Fibroblast of skin of right biceps (primary cell): ENCODE measurements at regions not wholly inside any gene's neighbourhood (a gene's known extent, or its start where the extent isn't known, plus 50 kb on each side); places are given as distances from the start of the nearest gene placed in this dataset.
"Not testable (repeated sequence)": the region's sequence is repeated elsewhere in the genome, so short reads cannot be mapped to it uniquely, and the experiment has no call there.

Source experiments
- DNase-seq: peaks from one replicate; pipeline ENCODE4 v3.0.0-alpha.2; 2013

DNA sequence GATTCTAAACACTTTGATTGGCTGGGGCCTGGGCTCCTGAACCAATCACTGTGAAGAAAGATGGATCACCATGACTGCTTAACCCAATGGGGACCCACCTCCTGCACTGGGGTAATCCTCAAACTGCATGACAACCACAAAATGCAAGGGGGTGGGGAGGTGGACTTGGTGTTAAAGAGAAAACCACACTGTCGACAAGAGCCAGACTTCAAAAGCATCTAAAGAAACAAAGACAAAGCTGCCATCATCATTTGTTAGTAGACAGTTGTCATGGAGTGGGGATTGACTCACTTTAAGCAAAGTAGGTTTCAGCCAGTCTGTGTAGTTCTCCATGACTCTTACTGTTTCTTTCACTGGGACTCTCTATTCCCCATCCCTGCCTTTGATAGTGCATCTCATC lies 433.8 kb downstream of the PLPP3 start:
- DNase-seq = peak; percentile 20

DNA sequence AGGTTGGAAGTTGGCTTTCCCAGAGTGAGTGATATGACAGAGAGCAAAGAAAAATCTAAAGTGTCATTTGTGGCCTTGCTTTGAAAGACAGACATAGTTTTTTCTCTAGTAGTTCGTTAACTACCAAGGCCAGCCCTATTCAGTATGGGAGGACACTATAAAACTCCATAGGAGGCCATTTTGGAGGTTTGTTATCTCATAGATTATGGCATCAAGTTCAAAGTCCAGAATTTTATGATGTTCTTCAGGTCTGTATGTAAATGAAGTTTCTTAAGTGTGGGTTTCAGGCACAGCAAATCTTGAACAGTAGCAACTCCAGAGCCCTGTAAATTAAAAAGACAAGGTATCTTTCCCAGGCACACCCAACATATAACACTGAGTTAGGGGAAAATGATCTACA lies 437.1 kb downstream of the PLPP3 start:
- no peak for DNase-seq

DNA sequence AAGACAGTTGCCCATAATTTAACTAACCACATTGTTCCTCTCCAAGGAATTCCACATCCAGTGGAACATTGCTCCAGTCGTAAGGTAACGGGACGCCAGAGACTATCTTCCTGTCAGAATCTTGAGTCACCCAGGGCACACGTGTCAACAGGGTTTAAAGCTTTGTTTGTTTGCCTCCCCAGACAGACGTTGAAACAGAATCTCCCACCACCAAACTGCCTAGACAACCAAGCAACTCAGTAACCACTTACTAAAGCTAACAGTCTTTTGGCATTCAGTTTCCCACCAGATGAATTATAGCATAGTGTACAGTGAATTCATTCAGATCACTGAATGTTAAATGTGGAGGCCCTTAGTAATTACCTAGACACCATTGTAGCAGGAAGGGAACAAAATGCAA lies 439.5 kb downstream of the PLPP3 start:
- DNase-seq = peak; percentile 44

DNA sequence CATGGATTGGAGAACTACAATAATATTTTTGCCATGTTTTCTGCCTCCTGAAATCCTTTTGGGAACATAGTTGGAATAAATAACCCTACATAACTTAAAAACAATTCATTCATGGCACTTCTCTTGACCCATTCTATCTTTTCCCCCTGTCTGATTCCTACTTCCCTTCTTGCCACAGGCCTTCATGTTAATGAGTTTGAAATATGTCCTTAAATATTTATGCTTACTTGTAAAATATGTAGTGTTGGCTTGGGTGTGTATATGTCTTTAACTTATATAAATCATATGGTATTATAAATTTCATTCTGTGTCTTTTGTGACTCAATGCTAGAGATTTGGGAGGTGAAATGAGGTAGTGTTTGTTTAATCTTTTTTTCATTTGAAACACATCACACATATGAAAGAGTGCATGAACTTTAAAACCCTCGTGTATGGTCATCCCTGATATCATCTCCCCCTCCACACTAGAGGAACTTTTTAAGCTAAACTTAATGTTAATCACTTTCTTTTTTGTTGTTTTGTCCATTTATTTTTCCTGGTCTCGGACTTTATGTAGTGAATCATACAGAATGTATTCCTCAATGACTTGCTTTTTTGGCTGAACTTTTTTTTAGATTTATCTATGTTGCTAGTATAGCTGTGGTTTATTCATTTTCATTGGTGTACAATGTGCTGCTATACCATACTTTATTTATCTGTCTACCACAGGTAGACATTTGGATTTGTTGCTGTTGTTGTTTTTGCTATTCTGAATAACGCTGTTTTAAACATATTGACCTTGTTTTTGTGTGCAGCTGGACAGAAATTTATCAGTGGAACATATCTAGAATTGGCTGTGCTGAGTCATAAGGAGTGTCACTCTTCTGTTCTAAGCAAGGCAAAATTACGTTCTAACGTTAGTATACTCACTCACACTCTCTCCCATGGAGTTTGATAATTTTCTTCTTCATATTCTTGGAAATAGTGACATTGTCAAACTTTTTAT lies 441.6 kb downstream of the PLPP3 start:
- DNase-seq = peak; percentile 60

DNA sequence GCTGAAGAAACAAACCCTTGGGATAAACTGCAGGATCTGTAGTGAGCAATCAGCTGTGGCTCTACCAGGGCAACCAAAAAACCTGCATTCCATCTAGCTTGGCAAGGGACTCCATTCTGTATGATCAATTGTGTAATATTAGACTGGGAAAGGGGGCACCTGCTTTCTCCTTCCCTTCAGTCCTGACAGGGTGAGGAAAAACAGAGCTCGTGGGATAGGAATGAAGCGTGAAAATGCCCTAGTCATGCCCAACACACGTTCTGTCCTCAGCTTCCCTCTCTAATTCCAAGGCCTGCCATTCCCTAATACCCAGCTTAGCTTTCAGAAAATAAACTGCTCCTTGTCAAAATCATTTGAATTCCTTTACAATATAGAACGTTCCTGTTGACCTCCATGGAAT lies 442.3 kb downstream of the PLPP3 start:
- DNase-seq = no peak

DNA sequence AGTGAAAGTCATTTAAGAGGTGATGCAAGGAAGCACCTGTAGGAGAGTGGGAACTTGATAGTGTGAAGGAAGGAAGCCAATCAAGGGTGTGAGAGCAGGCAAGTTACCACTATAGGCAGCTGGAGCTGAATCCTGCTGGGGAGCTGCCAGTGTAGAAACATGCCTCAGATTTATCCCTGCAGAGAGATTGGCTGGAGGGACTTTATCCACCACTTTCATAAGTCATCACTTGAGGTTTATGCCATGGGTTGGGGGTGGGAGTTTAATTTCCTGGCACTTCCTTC lies 443.6 kb downstream of the PLPP3 start:
- no peak for DNase-seq

DNA sequence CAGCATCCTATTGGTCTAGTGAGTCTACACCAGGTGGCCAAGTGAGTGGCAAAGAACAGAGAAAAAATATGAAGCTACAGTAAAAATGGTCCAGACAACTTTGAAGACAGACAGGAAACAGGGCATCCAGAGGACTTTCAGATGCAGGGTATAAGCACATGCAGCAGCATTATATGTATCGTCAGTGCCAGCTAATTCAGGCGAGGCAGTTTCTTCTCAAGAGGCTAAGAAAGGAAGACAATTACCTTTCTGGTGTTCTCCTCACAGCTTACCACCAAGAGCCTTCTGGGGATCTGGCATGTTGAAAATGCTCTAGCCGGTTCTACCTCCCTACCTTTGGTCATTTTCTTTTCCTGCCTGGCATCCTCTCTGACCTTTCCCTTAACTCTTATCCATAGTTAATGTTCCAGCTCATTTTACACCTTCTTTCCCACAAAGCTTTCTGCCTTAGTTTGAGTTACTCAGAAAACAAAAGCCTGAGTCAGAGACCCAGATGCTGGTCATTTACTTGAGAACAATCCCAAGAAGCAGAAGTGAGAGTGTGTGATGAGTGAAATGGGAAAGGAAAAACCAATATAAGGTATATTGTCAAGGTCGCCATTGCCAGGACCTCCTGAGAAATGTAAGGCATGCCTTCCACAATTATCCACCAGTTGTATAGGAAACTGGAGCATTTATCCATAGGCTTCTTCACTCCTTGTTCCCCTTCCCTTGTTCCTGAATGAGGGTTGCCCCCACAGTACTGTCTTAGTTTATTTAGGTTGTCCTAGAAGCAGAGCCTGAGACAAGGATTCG lies 444.1 kb downstream of the PLPP3 start:
- no peak for DNase-seq

DNA sequence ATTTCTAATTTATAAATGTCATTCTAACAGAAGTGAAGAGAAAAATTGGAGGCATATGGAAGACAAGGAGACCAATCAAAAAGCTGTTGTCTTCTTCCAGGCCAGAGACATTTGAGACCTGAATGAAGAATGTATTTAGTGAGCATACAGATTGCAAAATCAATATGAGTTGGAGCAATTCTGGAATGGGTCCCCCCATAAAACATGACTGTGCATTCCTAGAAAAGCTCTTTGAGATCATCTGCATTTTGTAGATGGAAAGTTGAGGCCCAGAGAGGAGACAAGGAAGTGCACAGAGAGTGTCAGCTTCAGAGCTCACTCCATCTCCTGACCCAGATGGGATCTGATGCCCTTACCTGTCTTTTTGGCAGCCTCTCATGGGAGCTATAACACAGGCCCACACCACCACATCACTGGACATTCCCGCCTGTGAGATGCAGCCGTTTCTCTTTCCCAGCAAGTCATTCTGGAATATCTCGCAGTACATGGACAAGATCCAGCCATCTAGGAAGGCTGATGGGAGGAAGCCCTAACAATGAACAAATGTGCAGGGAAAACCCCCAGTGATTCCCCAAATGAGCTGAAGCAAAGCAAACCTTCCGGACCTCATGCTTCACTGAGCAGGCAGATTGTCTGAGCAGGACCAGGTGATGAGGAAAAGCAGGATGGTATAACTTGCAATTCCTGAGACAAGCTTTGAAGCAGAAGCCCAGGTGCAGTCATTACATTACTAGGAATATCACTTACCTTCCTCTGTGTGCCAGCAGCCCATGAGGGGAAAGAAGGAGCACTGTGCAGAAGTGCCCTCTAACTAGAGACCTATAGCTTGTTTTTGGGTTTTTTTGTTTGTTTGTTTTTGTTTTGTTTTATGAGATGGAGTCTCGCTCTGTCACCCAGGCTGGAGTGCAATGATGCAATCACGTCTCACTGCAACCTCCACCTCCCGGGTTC lies 445.6 kb downstream of the PLPP3 start:
- DNase-seq = no peak

DNA sequence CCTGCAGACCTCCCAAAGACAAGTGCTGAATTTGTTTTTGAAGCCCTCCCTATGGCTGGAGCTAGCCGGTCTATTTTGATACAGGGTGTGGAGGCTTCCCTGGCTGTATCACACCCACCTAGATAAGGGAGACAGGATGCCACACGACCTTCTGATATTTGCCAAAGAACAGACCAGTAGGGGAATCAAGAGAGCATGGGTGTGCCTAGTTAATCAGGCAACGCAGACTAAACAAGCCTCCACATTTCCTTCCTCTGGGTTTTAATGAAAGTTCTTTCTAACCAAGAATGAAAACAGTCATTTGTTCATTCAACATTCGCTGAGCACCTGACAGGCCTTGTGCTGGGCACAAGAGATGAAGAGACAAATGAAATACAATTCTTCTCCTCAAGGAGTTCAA lies 446.8 kb downstream of the PLPP3 start:
- no peak for DNase-seq

DNA sequence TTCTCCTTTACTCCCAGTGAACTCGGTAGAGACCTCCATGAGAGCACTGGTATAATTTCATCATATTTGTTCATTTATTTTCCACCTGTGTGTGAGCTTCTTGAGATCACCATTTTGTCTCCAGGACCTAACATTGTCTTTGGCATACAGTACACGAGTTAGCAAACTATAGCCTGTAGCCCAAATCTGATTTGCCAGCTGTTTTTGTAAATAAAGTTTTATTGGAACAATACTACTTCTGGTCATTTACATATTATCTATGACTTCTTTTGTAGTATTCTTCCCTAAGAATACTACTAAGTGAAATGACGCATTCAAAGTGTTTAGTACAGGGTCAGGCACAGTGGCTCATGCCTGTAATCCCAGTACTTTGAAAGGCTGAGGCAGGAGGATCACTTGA lies 449.5 kb downstream of the PLPP3 start:
- DNase-seq = no peak

DNA sequence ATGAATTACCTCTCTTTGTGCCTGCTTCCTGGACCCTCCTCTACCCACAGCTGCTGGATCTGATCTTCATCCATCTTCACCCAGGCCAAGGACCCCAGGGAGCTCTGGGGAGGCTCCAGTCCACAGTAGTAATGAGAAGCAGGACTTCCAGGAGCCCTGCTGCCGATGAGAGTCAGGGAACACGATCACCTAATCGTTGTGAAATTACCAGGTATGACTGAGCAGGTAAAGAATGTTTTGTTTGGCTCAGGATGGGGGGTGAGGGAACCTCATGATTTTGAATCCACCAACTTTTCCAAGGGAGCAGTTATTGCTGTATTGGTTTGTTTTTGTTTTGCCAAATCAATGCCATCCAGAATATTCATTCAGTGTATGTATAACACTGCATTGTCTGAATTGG lies 454.0 kb downstream of the PLPP3 start:
- DNase-seq = no peak

DNA sequence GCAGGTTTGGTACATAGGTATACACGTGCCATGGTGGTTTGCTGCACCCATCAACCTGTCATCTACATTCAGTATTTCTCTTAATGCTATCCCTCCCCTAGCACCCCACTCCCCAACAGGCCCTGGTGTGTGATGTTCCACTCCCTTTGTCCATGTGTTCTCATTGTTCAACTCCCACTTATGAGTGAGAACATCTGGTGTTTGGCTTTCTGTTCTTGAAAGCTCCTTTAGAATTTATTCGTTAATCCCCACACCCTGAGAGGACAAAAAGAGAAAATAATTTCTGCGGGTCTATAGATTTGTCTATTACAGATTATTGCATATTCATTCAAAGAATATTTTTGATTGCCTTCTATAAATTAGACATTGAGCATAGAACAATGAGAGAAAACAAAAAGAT lies 455.5 kb downstream of the PLPP3 start:
- DNase-seq = no peak

DNA sequence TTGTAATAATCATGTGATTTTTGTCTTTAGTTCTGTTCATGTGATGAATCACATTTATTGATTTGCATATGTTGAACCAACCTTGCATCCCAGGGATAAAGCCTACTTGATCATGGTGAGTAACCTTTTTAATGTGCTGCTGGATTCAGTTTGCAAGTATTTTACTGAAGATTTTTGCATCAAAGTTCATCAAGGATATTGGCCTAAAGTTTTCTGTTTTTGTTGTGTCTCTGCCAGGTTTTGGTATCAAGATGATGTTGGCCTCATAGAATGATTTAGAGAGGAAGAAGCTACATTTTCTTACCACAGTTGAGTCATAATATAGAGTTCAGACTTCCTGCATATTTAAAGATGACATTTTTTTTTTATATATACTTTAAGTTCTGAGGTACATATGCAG lies 455.9 kb downstream of the PLPP3 start:
- peak; percentile 91 for DNase-seq

DNA sequence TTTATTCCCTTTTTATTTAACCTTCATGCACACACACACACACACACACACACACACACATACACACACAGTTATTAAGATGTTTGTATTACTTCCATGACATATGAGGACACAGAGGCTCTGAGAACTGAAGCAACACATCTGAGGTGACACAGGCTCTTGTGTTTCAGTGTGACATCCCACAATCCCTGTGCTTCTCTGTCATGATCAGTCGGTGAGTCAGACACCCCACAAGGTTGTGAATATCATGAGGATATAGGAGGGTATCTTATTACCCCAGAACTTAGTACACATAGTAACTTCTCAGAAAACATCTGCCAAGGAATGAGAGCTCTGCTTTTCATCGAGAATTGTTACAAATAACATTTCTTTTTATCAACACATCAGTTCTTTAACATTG lies 459.3 kb downstream of the PLPP3 start:
- peak; percentile 73 for DNase-seq

DNA sequence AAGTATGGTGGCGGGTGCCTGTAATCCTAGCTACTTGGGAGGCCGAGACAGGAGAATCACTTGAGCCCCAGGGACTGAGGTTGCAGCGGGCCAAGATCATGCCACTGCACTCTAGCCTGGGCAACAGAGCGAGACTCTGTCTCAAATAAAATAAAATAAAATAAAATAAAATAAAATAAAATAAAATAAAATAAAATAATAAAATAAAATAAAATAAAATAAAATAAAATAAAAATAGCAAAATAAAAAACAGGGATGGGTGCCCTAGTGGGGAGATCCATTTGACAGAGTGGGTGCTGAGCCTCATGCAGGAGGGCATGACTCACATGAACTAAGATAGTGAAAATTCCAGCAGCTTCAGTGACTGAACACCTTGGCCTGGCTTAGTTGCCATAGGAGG lies 460.7 kb downstream of the PLPP3 start:
- DNase-seq = not testable (repeated sequence)

DNA sequence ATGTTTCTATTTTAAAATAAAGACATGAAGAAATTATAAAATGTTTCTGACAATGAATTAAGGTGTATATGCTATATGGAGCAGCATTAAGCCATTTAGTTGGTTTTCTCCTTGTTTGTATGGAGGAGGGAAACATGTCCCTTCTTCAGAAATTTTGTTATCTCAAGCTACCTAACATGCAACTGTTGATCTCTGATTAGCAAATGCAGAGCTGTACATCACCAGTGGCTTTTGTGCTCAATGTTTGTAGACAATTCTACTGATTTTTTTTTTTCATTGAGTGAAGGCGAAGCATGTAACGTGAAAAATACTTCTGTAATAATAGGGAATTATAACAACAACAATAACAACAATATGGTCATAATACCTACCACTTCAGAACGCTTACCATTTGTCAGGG lies 463.7 kb downstream of the PLPP3 start:
- no peak for DNase-seq

DNA sequence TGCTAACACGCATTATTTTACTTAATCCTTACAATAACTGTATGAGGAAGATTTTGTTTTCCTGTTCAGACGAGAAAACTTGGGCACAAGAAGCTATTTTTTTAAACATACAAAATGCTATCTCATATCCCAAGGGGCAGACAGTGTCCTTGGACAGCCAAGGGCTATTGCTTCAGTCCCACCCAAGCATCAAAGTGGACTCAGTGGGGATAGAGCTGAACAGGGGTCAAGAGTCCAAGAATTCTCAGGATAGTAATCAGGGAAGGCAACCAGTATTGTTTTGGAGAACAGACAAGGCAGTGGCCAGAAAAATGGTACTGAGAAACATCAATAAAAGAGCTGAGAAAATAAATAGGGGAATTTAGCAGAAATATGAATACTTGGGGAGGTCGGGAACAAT lies 465.7 kb downstream of the PLPP3 start:
- DNase-seq = no peak

DNA sequence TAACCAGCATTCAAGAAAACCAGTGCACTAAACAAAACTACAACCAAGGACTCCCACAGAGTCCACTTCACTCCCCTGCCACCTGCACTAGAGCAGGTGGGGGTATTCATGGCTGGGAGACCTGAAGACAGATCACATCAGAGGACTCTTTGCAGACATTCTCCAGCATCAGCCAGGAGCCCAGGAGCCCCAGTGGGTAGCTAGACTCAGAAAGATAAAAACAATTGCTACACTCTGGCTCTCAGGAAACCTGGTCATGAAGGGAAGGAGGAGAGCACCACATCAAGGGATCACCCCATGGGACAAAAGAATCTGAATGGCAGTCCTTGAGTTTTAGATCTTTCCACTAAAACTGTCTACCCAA lies 472.1 kb downstream of the PLPP3 start:
- DNase-seq = no peak

DNA sequence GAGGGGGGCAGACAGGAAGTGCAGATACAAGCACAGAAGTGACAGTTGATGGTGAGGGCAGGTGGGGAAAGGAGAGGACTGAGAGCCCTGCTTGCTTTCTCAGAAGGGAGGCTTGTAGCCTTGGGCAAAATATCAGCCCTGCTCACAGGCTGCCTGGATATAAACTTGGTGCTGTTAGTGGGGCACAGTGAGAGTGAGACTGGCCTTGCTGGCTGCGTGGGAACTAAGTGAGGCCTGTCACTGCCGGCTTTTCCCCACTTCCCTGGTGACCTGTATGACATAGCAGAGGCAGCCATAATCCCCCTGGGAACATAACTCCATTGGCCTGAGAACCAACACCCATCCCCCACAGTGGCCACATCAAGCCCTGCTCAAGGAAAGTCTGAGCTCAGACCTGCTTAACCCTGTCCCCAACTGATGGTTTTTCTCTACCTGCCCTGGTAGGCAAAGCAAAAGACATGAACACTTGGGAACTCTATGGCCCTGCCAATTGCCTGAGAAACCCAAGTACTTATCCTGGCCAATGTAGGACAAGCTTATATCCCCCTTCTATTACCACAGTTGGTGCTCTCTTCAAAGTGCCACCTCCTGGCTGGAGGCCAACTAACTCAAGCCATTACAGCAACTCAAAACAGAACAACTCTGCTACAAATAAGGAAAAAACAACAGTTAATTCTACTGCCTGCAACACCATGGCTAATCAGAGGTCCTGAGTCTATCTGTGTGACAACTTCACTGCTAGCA lies 472.7 kb downstream of the PLPP3 start:
- DNase-seq = no peak

DNA sequence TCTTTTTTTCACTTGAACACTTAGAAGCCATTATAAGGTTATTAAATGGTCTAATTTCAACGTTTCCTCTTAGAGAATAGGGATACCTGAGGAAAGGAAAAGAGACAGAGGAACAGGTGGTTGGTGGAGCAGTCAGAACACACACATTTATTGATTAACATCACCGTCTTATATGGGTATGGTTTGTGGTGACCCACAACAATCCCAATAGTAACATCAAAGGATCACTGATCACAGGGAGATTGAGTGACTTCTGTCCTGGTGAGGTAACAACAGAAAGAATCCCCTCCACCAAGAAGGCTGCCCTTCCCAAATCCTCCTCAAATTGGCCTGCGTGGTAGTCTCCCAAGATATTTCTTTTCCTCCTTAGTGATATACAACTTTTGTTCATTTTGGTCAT lies 474.0 kb downstream of the PLPP3 start:
- no peak for DNase-seq

DNA sequence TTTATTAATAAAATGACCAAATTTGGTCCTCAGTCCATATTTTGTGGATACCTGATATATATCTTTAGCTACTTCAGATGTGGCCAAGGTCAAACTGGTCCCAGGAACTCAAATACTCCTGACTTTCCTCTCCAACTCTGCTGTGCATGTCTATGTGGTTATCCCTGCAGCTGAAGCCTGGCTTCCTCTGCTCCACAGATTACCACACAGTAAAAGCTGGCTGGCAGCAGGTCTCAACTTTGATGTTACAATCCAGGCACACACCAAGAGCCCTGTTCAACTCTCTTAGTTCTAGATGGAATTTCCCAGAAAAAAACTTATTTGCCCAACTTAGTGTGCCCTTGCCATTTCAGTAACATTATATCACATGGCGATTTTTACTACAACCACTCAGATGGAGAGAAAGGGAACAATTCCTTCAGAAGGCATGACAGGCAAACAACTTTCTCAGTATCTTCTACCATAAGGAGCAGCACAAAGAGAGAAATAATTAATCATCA lies 479.5 kb downstream of the PLPP3 start:
- peak; percentile 46 for DNase-seq

DNA sequence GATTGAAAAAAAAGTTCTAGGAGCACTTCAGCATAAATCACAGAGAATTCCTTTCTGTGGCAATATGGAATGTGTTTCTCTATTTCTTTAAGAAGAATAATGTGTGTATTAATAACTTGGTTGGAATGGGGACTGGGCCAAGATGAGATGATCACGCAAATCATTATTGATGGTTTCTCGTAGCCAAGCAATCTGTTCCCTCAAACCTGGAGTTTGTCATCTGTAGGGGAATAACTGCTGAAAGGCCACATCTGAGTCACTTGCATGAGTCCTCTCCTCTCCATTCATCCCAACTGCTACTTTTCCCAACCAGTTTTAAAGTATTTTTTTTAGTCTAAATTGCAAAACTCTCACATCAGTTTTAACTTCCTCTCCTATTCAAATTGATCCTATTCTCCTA lies 480.4 kb downstream of the PLPP3 start:
- DNase-seq = peak; percentile 99
